Smooth muscle cell (in vitro differentiated cells): ENCODE measurements at regions not wholly inside any gene's neighbourhood (a gene's known extent, or its start where the extent isn't known, plus 50 kb on each side); places are given as distances from the start of the nearest gene placed in this dataset.

Experiments
- DNase-seq: peaks from one replicate; lab custom pipeline; 2025; ENCODE audit not compliant: unreplicated experiment; lab: John Stamatoyannopoulos, UW
- H2AFZ ChIP-seq: fragments of 200-600 bp; sonication (generic); 2 replicates; pipeline ENCODE4 v1.6.0; 2016; ENCODE audit warnings: antibody characterized with exemption, low read depth, mild to moderate bottlenecking
- H3F3A ChIP-seq: fragments of 200-600 bp; sonication (generic); 2 replicates; pipeline ENCODE4 v1.6.0; 2017; ENCODE audit warnings: antibody characterized with exemption, low read depth
- H3K27ac ChIP-seq: fragments of 200-600 bp; sonication (generic); 2 replicates; pipeline ENCODE4 v1.5.1; 2016; ENCODE audit warnings: low read depth, mild to moderate bottlenecking
- H3K27me3 ChIP-seq: fragments of 200-600 bp; sonication (generic); 2 replicates; pipeline ENCODE4 v1.6.1; 2016; ENCODE audit warnings: low read depth, mild to moderate bottlenecking
- H3K36me3 ChIP-seq: fragments of 200-600 bp; sonication (generic); 2 replicates; pipeline ENCODE4 v1.5.1; 2016; ENCODE audit warnings: low read depth
- H3K4me1 ChIP-seq: fragments of 200-600 bp; sonication (generic); 2 replicates; pipeline ENCODE4 v1.5.1; 2016; ENCODE audit warnings: low read depth
- H3K4me2 ChIP-seq: fragments of 200-600 bp; sonication (generic); 2 replicates; pipeline ENCODE4 v1.6.0; 2016; ENCODE audit warnings: mild to moderate bottlenecking
- H3K4me3 ChIP-seq: fragments of 200-600 bp; sonication (generic); 2 replicates; pipeline ENCODE4 v1.5.1; 2016; ENCODE audit warnings: mild to moderate bottlenecking
- H3K79me2 ChIP-seq: fragments of 200-600 bp; sonication (generic); 2 replicates; pipeline ENCODE4 v1.6.0; 2016; ENCODE audit warnings: low read depth, mild to moderate bottlenecking
- H3K9ac ChIP-seq: fragments of 200-600 bp; sonication (generic); 2 replicates; pipeline ENCODE4 v1.6.0; 2016; ENCODE audit warnings: low read depth
- H3K9me3 ChIP-seq: fragments of 200-600 bp; sonication (generic); replicated peaks from 2 replicates; pipeline ENCODE4 v1.5.1; 2016; ENCODE audit warnings: low read depth
- H4K20me1 ChIP-seq: fragments of 200-600 bp; sonication (generic); 2 replicates; pipeline ENCODE4 v1.6.0; 2016; ENCODE audit warnings: low read depth
- CTCF ChIP-seq: fragments of 200-600 bp; sonication (generic); IDR thresholded peaks from 2 replicates; pipeline ENCODE4 v1.5.1; 2017; ENCODE audit warnings: borderline replicate concordance, mild to moderate bottlenecking, antibody characterized with exemption; ENCODE audit not compliant: insufficient read depth, poor library complexity, severe bottlenecking
- WGBS: methylation state at CpG from one replicate; pipeline ENCODE4 v1.1.7; 2016; ENCODE audit warnings: low lambda C conversion rate; 5-methylcytosine and 5-hydroxymethylcytosine counted together

- no peak for DNase-seq
- no peak for TF ChIP-seq CTCF
- no peaks in the 10 kb centered on the region for H3K9me3 ChIP-seq
Observed at GRCh38 chr9:12614488-12614887, 78.7 kb upstream of the TYRP1 start.

GRCh38 chr9:12618956-12619355 is 74.2 kb upstream of the TYRP1 start:
- Histone ChIP-seq H3K79me2 (no peaks in the 10 kb centered on the region), H2AFZ (no peak overlapping the region), H3F3A (no peaks in the 10 kb centered on the region), H3K4me3 (no peak overlapping the region), H3K9ac (no peak overlapping the region), H3K27ac (no peak overlapping the region), H3K4me1 (no peaks in the 10 kb centered on the region), H3K36me3 (no peaks in the 10 kb centered on the region), H3K4me2 (no peak overlapping the region), H4K20me1 (no peaks in the 10 kb centered on the region), H3K27me3 (peaks cover 11% of the 10 kb centered on the region), H3K9me3 (no peaks in the 10 kb centered on the region)
- TF ChIP-seq CTCF: no peak
- DNase-seq: no peak
- WGBS: 65% methylated on average over 2 of the region's 2 CpGs

More at GRCh38 chr9:12614488-12614887, 78.7 kb upstream of the TYRP1 start:
- H3K4me2 ChIP-seq: no peak overlapping the region
- H3K4me3 ChIP-seq: no peak overlapping the region
- H2AFZ ChIP-seq: no peak overlapping the region
- no peak overlapping the region for H3K9ac ChIP-seq
- H3K79me2 ChIP-seq: no peaks in the 10 kb centered on the region
- no peaks in the 10 kb centered on the region for H3K36me3 ChIP-seq
- no peak overlapping the region for H3K27ac ChIP-seq
- H3K4me1 ChIP-seq: no peaks in the 10 kb centered on the region
- H3F3A ChIP-seq: no peaks in the 10 kb centered on the region
- no peaks in the 10 kb centered on the region for H4K20me1 ChIP-seq
- peaks cover 13% of the 10 kb centered on the region for H3K27me3 ChIP-seq
- 75% methylated on average over 3 of the region's 3 CpGs for WGBS

- Histone ChIP-seq H3K36me3 (no peaks in the 10 kb centered on the region), H3K79me2 (no peaks in the 10 kb centered on the region), H3K4me3 (no peak overlapping the region), H3K9me3 (no peaks in the 10 kb centered on the region), H3K27ac (no peak overlapping the region), H2AFZ (no peak overlapping the region), H3F3A (no peaks in the 10 kb centered on the region), H3K4me2 (no peak overlapping the region), H4K20me1 (no peaks in the 10 kb centered on the region), H3K9ac (no peak overlapping the region), H3K27me3 (peaks cover 5% of the 10 kb centered on the region), H3K4me1 (peaks cover 7% of the 10 kb centered on the region)
- 95% methylated on average over 1 of the region's 1 CpG for WGBS
- no peak for DNase-seq
- no peak for TF ChIP-seq CTCF
Observed at GRCh38 chr9:12625844-12626243, 67.3 kb upstream of the TYRP1 start.

GRCh38 chr9:12627096-12627495 is 66.1 kb upstream of the TYRP1 start:
- H4K20me1 ChIP-seq: no peaks in the 10 kb centered on the region
- H3K79me2 ChIP-seq: no peaks in the 10 kb centered on the region
- no peak overlapping the region for H3K9ac ChIP-seq
- no peaks in the 10 kb centered on the region for H3F3A ChIP-seq
- H3K27me3 ChIP-seq: peaks cover 5% of the 10 kb centered on the region
- peaks cover 7% of the 10 kb centered on the region for H3K4me1 ChIP-seq
- no peak overlapping the region for H3K4me3 ChIP-seq
- DNase-seq: no peak
- H3K36me3 ChIP-seq: no peaks in the 10 kb centered on the region
- H2AFZ ChIP-seq: no peak overlapping the region
- H3K27ac ChIP-seq: no peak overlapping the region
- 78% methylated on average over 1 of the region's 1 CpG for WGBS
- H3K4me2 ChIP-seq: no peak overlapping the region
- no peaks in the 10 kb centered on the region for H3K9me3 ChIP-seq
- TF ChIP-seq CTCF: no peak
